ENCODE measurements at regions not wholly inside any gene's neighbourhood (a gene's known extent, or its start where the extent isn't known, plus 50 kb on each side); places are given as distances from the start of the nearest gene placed in this dataset.
"Not testable (repeated sequence)": the region's sequence is repeated elsewhere in the genome, so short reads cannot be mapped to it uniquely, and the experiment has no call there.

GRCh38 chr18:57950542-57950941 is 93.5 kb upstream of the NEDD4L start:
- Histone ChIP-seq H3K27me3 (no peaks in the 10 kb centered on the region), H3K36me3 (replicated peaks in 1 of 2) (no peaks in the 10 kb centered on the region), H3K9me3 (replicated peaks in 1 of 3) (no peaks in the 10 kb centered on the region), H3K4me3 (no peak overlapping the region), H3K4me1 (replicated peaks in 1 of 2) (no peaks in the 10 kb centered on the region), H3K27ac (no peak overlapping the region)
- intact Hi-C loops (cut with DNase I) = no loop called here
- DNase-seq = no peak
- WGBS, 4 donors = 85 to 97% (median 94%) methylated on average over 2 of the region's 2 CpGs
- TF ChIP-seq CTCF (IDR thresholded peaks at IDR 0.05) = no peak
- TF ChIP-seq POLR2A (IDR thresholded peaks at IDR 0.05) = no peak

GRCh38 chr18:57949335-57949734 is 94.7 kb upstream of the NEDD4L start:
- H3K27me3 ChIP-seq; H3K4me1 ChIP-seq (replicated peaks in 1 of 2); H3K27ac ChIP-seq; intact Hi-C loops (cut with DNase I); H3K9me3 ChIP-seq (replicated peaks in 1 of 3); H3K4me3 ChIP-seq; DNase-seq; H3K36me3 ChIP-seq (replicated peaks in 1 of 2): not testable (repeated sequence)
- WGBS, 4 donors = 88 to 94% (median 91%) methylated on average over 7 of the region's 7 CpGs

GRCh38 chr18:57947117-57947516 is 96.9 kb upstream of the NEDD4L start:
- DNase-seq = no peak
- Histone ChIP-seq H3K4me1 (replicated peaks in 1 of 2) (no peaks in the 10 kb centered on the region), H3K9me3 (replicated peaks in 1 of 3) (no peaks in the 10 kb centered on the region), H3K4me3 (no peak overlapping the region), H3K36me3 (replicated peaks in 1 of 2) (no peaks in the 10 kb centered on the region), H3K27me3 (no peaks in the 10 kb centered on the region), H3K27ac (no peak overlapping the region)
- intact Hi-C loops (cut with DNase I) = no loop called here
- WGBS, 4 donors = 93 to 100% (median 94%) methylated on average over 1 to 3 of the region's 3 CpGs
- TF ChIP-seq CTCF (IDR thresholded peaks at IDR 0.05) = no peak
- no peak for TF ChIP-seq POLR2A (IDR thresholded peaks at IDR 0.05)

GRCh38 chr18:57943723-57944122 is 100.3 kb upstream of the NEDD4L start:
- WGBS, 4 donors = 41 to 69% (median 46%) methylated on average over 1 of the region's 1 CpG
- H3K4me1 ChIP-seq (replicated peaks in 1 of 2) = no peaks in the 10 kb centered on the region
- no peaks in the 10 kb centered on the region for H3K9me3 ChIP-seq (replicated peaks in 1 of 3)
- TF ChIP-seq CTCF (IDR thresholded peaks at IDR 0.05) (no peak), POLR2A (IDR thresholded peaks at IDR 0.05) (no peak)
- H3K27me3 ChIP-seq = peaks cover 3% of the 10 kb centered on the region
- H3K4me3 ChIP-seq = no peak overlapping the region
- DNase-seq = no peak
- no peak overlapping the region for H3K27ac ChIP-seq
- no peaks in the 10 kb centered on the region for H3K36me3 ChIP-seq (replicated peaks in 1 of 2)
- intact Hi-C loops (cut with DNase I) = no loop called here

- no peak overlapping the region for H3K4me3 ChIP-seq
- H3K9me3 ChIP-seq (replicated peaks in 1 of 3) = no peaks in the 10 kb centered on the region
- no peak overlapping the region for H3K27ac ChIP-seq
- H3K4me1 ChIP-seq (replicated peaks in 1 of 2) = no peaks in the 10 kb centered on the region
- peaks cover 3% of the 10 kb centered on the region for H3K27me3 ChIP-seq
- DNase-seq = no peak
- TF ChIP-seq POLR2A (IDR thresholded peaks at IDR 0.05) (no peak), CTCF (IDR thresholded peaks at IDR 0.05) (no peak)
- 93 to 100% (median 99%) methylated on average over 1 of the region's 1 CpG for WGBS, 4 donors
- intact Hi-C loops (cut with DNase I) = no loop called here
- no peaks in the 10 kb centered on the region for H3K36me3 ChIP-seq (replicated peaks in 1 of 2)
Observed at GRCh38 chr18:57942493-57942892, 101.5 kb upstream of the NEDD4L start.
